ENCODE measurements at regions not wholly inside any gene's neighbourhood (a gene's known extent, or its start where the extent isn't known, plus 50 kb on each side); places are given as distances from the start of the nearest gene placed in this dataset.

- intact Hi-C loops (cut with DNase I), result no loop called here
- Histone ChIP-seq H3K4me1 (no peaks in the 10 kb centered on the region), H3K27ac (no peak overlapping the region), H3K4me3 (no peak overlapping the region), H3K9me3 (no peaks in the 10 kb centered on the region), H3K27me3 (no peaks in the 10 kb centered on the region), H3K36me3 (no peaks in the 10 kb centered on the region)
- TF ChIP-seq POLR2AphosphoS5 (IDR thresholded peaks at IDR 0.05; ENCODE audit: insufficient read depth in 1 of 2, low read depth in 1 of 2) (no peak), POLR2A (IDR thresholded peaks at IDR 0.05) (no peak)
- TF ChIP-seq, protein P1, sequence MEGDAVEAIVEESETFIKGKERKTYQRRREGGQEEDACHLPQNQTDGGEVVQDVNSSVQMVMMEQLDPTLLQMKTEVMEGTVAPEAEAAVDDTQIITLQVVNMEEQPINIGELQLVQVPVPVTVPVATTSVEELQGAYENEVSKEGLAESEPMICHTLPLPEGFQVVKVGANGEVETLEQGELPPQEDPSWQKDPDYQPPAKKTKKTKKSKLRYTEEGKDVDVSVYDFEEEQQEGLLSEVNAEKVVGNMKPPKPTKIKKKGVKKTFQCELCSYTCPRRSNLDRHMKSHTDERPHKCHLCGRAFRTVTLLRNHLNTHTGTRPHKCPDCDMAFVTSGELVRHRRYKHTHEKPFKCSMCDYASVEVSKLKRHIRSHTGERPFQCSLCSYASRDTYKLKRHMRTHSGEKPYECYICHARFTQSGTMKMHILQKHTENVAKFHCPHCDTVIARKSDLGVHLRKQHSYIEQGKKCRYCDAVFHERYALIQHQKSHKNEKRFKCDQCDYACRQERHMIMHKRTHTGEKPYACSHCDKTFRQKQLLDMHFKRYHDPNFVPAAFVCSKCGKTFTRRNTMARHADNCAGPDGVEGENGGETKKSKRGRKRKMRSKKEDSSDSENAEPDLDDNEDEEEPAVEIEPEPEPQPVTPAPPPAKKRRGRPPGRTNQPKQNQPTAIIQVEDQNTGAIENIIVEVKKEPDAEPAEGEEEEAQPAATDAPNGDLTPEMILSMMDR (IDR thresholded peaks at IDR 0.05), result no peak
- DNase-seq (ENCODE audit: extremely low spot score in 2 of 2), result peak in 1 of 2 donors; percentile 91
These were observed 234.6 kb upstream of the PITRM1 start for GRCh38 chr10:3407208-3407607.

- TF ChIP-seq POLR2A (IDR thresholded peaks at IDR 0.05), result no peak
- TF ChIP-seq, protein P1 (IDR thresholded peaks at IDR 0.05), result no peak
- TF ChIP-seq POLR2AphosphoS5 (IDR thresholded peaks at IDR 0.05; ENCODE audit: insufficient read depth in 1 of 2, low read depth in 1 of 2), result no peak
- peak in 1 of 2 donors; percentile 82 for DNase-seq (ENCODE audit: extremely low spot score in 2 of 2)
- H3K27ac ChIP-seq, result no peak overlapping the region
- H3K27me3 ChIP-seq, result no peaks in the 10 kb centered on the region
- H3K36me3 ChIP-seq, result no peaks in the 10 kb centered on the region
- intact Hi-C loops (cut with DNase I), result no loop called here
- no peaks in the 10 kb centered on the region for H3K4me1 ChIP-seq
- no peaks in the 10 kb centered on the region for H3K9me3 ChIP-seq
- no peak overlapping the region for H3K4me3 ChIP-seq
These were observed 234.0 kb upstream of the PITRM1 start for GRCh38 chr10:3406556-3406955.

GRCh38 chr10:3404381-3404780, 231.8 kb upstream of the PITRM1 start:
- Histone ChIP-seq H3K27me3 (no peaks in the 10 kb centered on the region), H3K9me3 (no peaks in the 10 kb centered on the region), H3K36me3 (no peaks in the 10 kb centered on the region), H3K27ac (no peak overlapping the region), H3K4me3 (no peak overlapping the region), H3K4me1 (no peaks in the 10 kb centered on the region)
- TF ChIP-seq POLR2AphosphoS5 (IDR thresholded peaks at IDR 0.05; ENCODE audit: insufficient read depth in 1 of 2, low read depth in 1 of 2), result no peak
- TF ChIP-seq POLR2A (IDR thresholded peaks at IDR 0.05), result no peak
- TF ChIP-seq, protein P1 (IDR thresholded peaks at IDR 0.05), result no peak
- intact Hi-C loops (cut with DNase I), result no loop called here
- no peak for DNase-seq (ENCODE audit: extremely low spot score in 2 of 2)

DNA sequence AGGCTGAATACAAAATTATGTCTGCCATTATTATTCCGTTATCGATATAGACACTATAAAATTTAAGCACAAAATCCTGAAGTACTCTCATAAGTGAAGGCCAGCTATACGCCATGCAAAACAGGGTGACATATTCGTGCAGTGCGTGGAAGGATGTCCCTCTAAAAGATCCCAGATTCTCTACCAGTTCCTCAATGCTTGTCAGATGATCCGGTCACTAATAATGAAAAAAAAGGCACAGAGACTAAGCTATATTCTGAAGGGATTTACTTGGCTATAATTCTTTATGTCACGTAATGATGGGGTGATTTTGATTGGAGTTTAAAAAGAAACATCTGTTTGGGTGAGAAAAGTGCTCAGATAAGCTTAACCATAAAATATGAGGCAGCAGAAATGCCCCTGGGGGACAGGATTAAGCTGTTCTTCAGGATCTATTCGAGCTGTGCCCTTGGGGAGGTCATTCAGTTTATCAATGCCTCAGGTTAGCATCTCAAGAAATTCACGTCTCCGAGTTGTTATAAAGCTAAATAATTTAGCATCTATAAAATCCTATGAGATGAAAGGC, 229.7 kb upstream of the PITRM1 start:
- intact Hi-C loops (cut with DNase I), result no loop called here
- no peak for TF ChIP-seq POLR2A (IDR thresholded peaks at IDR 0.05)
- TF ChIP-seq, protein P1 (IDR thresholded peaks at IDR 0.05), result no peak
- no peak for TF ChIP-seq POLR2AphosphoS5 (IDR thresholded peaks at IDR 0.05; ENCODE audit: insufficient read depth in 1 of 2, low read depth in 1 of 2)
- Histone ChIP-seq H3K27me3 (no peaks in the 10 kb centered on the region), H3K4me1 (no peaks in the 10 kb centered on the region), H3K9me3 (no peaks in the 10 kb centered on the region), H3K4me3 (no peak overlapping the region), H3K27ac (no peak overlapping the region), H3K36me3 (no peaks in the 10 kb centered on the region)
- no peak for DNase-seq (ENCODE audit: extremely low spot score in 2 of 2)

- no peak for DNase-seq (ENCODE audit: extremely low spot score in 2 of 2)
- Histone ChIP-seq H3K36me3 (no peaks in the 10 kb centered on the region), H3K27ac (no peak overlapping the region), H3K4me1 (no peaks in the 10 kb centered on the region), H3K27me3 (no peaks in the 10 kb centered on the region), H3K9me3 (no peaks in the 10 kb centered on the region), H3K4me3 (no peak overlapping the region)
- no peak for TF ChIP-seq POLR2A (IDR thresholded peaks at IDR 0.05)
- TF ChIP-seq, protein P1 (IDR thresholded peaks at IDR 0.05), result no peak
- no peak for TF ChIP-seq POLR2AphosphoS5 (IDR thresholded peaks at IDR 0.05; ENCODE audit: insufficient read depth in 1 of 2, low read depth in 1 of 2)
- intact Hi-C loops (cut with DNase I), result no loop called here
These were observed 228.9 kb upstream of the PITRM1 start for GRCh38 chr10:3401491-3401938.

Data from vagina (tissue), 2 donors.